ENCODE measurements at regions not wholly inside any gene's neighbourhood (a gene's known extent, or its start where the extent isn't known, plus 50 kb on each side); places are given as distances from the start of the nearest gene placed in this dataset.

DNA sequence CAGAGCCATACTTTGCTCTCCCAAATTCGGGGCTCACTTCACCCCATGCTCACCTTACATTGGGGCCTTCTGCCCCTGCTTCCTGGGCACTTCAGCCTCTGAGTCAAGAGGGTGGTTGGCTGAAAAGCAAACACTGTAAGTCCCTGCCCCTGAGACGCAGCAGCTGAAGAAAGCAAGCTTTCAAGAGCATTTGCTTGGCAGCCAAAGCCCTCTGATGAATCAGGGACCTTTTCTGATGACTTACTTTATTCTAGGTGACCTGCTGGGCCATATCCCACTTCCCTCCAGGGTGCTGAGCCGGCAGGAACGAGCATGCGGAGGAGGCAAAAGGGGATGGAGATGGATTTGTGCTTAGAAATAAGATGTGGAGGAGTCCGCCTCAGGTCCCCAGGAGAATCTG is 147.0 kb upstream of the TNRC6C start:
- TF ChIP-seq, protein P1, sequence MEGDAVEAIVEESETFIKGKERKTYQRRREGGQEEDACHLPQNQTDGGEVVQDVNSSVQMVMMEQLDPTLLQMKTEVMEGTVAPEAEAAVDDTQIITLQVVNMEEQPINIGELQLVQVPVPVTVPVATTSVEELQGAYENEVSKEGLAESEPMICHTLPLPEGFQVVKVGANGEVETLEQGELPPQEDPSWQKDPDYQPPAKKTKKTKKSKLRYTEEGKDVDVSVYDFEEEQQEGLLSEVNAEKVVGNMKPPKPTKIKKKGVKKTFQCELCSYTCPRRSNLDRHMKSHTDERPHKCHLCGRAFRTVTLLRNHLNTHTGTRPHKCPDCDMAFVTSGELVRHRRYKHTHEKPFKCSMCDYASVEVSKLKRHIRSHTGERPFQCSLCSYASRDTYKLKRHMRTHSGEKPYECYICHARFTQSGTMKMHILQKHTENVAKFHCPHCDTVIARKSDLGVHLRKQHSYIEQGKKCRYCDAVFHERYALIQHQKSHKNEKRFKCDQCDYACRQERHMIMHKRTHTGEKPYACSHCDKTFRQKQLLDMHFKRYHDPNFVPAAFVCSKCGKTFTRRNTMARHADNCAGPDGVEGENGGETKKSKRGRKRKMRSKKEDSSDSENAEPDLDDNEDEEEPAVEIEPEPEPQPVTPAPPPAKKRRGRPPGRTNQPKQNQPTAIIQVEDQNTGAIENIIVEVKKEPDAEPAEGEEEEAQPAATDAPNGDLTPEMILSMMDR (IDR thresholded peaks at IDR 0.05; ENCODE audit: insufficient read depth, low read length, poor library complexity, severe bottlenecking), result no peak
- no peak for TF ChIP-seq EZH2phosphoT487 (conservative IDR thresholded peaks at IDR 0.05; ENCODE audit: low read length)
